HepG2 (cell line): ENCODE measurements at regions not wholly inside any gene's neighbourhood (a gene's known extent, or its start where the extent isn't known, plus 50 kb on each side); places are given as distances from the start of the nearest gene placed in this dataset.

ENCODE experiments used
- ATAC-seq: fragments of 200-7000 bp; cut with Tn5 transposase; 3 replicates; pipeline ENCODE4 v1.9.1; 2020; ENCODE audit warnings: mild to moderate bottlenecking, moderate library complexity
- BruUV-seq: library from RNA; stranded (reverse); fragments of 400-500 nt; replicated peaks from 2 replicates; lab custom pipeline; 2021; lab: Mats Ljungman, UMichigan
- CTCF ChIA-PET: fragments of 300-600 bp; formaldehyde crosslinking; extraction: SDS; loops from one replicate; lab custom pipeline; 2021; ENCODE audit warnings: low total read pairs, inconsistent platforms, low intra/inter-chr PET ratio; lab: Yijun Ruan, JAX
- POLR2A ChIA-PET: fragments of 350-600 bp; sonication (Branson Sonifier 250); formaldehyde crosslinking; loops from one replicate; lab custom pipeline; 2020; ENCODE audit warnings: antibody characterized with exemption, inconsistent platforms; lab: Yijun Ruan, JAX
- DNase-seq: peaks from one replicate; pipeline ENCODE4 v3.0.0-alpha.2; 2015; ENCODE audit warnings: low spot score
- FAIRE-seq: peaks from 3 replicates; lab custom pipeline; 2011; peaks lifted over from hg19 to GRCh38; lab: Jason Lieb, UNC
- H2AFZ ChIP-seq: one replicate; pipeline ENCODE4 v1.6.1; 2011; ENCODE audit warnings: low read length, inconsistent platforms
- H3K27ac ChIP-seq: fragments of 300-600 bp; 3 replicates; pipeline ENCODE4 v1.8.0; 2011; ENCODE audit warnings: mixed run types, mild to moderate bottlenecking, mixed read lengths, low read length, inconsistent platforms; ENCODE audit not compliant: insufficient read depth; ENCODE audit errors: extremely low read length
- H3K27me3 ChIP-seq, 2 experiments: fragments of 200-600 bp in 1 of 2; 2 replicates in 1 of 2; 3 replicates in 1 of 2; pipeline versions ENCODE4 v1.6.0 to v1.8.0; 2011; ENCODE audit warnings: low read length in 2 of 2, mild to moderate bottlenecking in 2 of 2, moderate library complexity in 2 of 2, inconsistent platforms in 1 of 2; ENCODE audit not compliant: insufficient read depth in 2 of 2, control insufficient read depth in 1 of 2
- H3K36me3 ChIP-seq, 2 experiments: fragments of 200-600 bp in 1 of 2; replicated peaks in 1 of 2; 2 replicates in 1 of 2; 3 replicates in 1 of 2; pipeline versions ENCODE4 v1.5.1 to v1.8.0; 2011; ENCODE audit warnings: low read length in 2 of 2, inconsistent platforms in 1 of 2; ENCODE audit not compliant: insufficient read depth in 2 of 2, control insufficient read depth in 1 of 2
- H3K4me1 ChIP-seq: 2 replicates; pipeline ENCODE4 v1.5.1; 2012; ENCODE audit warnings: low read length, inconsistent platforms; ENCODE audit not compliant: insufficient read depth
- H3K4me2 ChIP-seq: 2 replicates; pipeline ENCODE4 v1.6.0; 2011; ENCODE audit warnings: low read depth, low read length, inconsistent platforms
- H3K4me3 ChIP-seq, 3 experiments: fragments of 200-600 bp in 1 of 3; sonication (generic), shearing (Covaris generic) in 1 of 3; replicated peaks in 1 of 3; 2 replicates each; pipeline ENCODE4 v1.5.1; 2011 to 2016; ENCODE audit warnings: low read length in 3 of 3, inconsistent platforms in 2 of 3, low read depth in 2 of 3, mild to moderate bottlenecking in 2 of 3, control low read depth in 1 of 3, mixed read lengths in 1 of 3; ENCODE audit not compliant: insufficient read depth in 1 of 3
- H3K79me2 ChIP-seq: one replicate; pipeline ENCODE4 v1.6.1; 2011; ENCODE audit warnings: low read length, inconsistent platforms; ENCODE audit not compliant: insufficient read depth
- H3K9ac ChIP-seq: 2 replicates; pipeline ENCODE4 v1.6.0; 2011; ENCODE audit warnings: mild to moderate bottlenecking, low read depth, low read length, inconsistent platforms; ENCODE audit not compliant: insufficient read depth
- H3K9me3 ChIP-seq: 2 replicates; pipeline ENCODE4 v1.5.1; 2012; ENCODE audit warnings: mild to moderate bottlenecking, low read length
- H4K20me1 ChIP-seq: 2 replicates; pipeline ENCODE4 v1.6.0; 2011; ENCODE audit warnings: inconsistent platforms, mild to moderate bottlenecking, low read length, moderate library complexity; ENCODE audit not compliant: insufficient read depth
- AHR ChIP-seq: IDR thresholded peaks from 2 replicates; pipeline ENCODE4 v1.6.1; 2018; ENCODE audit warnings: missing genetic modification reagents, missing compliant biosample characterization
- ATF7 ChIP-seq, 2 experiments: fragments of 450-650 bp in 1 of 2; sonication (generic) in 1 of 2; formaldehyde crosslinking in 1 of 2; IDR thresholded peaks; 2 replicates each; pipeline versions ENCODE4 v1.4.0 to v1.6.1; 2016 to 2020; ENCODE audit warnings: antibody characterized with exemption in 1 of 2, mild to moderate bottlenecking in 1 of 2, missing genetic modification reagents in 1 of 2
- ATM ChIP-seq: fragments of 450-650 bp; IDR thresholded peaks from 2 replicates; pipeline ENCODE4 v1.7.1; 2017; ENCODE audit warnings: mild to moderate bottlenecking, borderline replicate concordance
- BHLHE40 ChIP-seq: IDR thresholded peaks from 2 replicates; pipeline ENCODE4 v1.6.1; 2011; ENCODE audit warnings: low read length, improper control_type of control experiment
- CBFB ChIP-seq: sonication (generic); formaldehyde crosslinking; IDR thresholded peaks from 2 replicates; pipeline ENCODE4 v1.4.0; 2020; ENCODE audit warnings: missing genetic modification reagents
- CCDC6 ChIP-seq: sonication (generic); formaldehyde crosslinking; IDR thresholded peaks from 2 replicates; pipeline ENCODE4 v1.8.1; 2022; ENCODE audit warnings: mild to moderate bottlenecking, missing genetic modification reagents, moderate library complexity
- ELF3 ChIP-seq: IDR thresholded peaks from 2 replicates; pipeline ENCODE4 v1.6.1; 2016; ENCODE audit warnings: missing genetic modification reagents, missing compliant biosample characterization
- HNRNPUL1 ChIP-seq: fragments of 200-400 bp; formaldehyde crosslinking; IDR thresholded peaks from 2 replicates; pipeline ENCODE4 v1.6.1; 2017; ENCODE audit warnings: low read depth, mild to moderate bottlenecking, low read length, moderate library complexity
- HOXD1 ChIP-seq: sonication (generic); formaldehyde crosslinking; IDR thresholded peaks from 2 replicates; pipeline ENCODE4 v1.5.0; 2020; ENCODE audit warnings: missing genetic modification reagents
- MED1 ChIP-seq: sonication (generic); formaldehyde crosslinking; IDR thresholded peaks from 2 replicates; pipeline ENCODE4 v1.4.0; 2020; ENCODE audit warnings: missing genetic modification reagents
- NFIC ChIP-seq: IDR thresholded peaks from 2 replicates; pipeline ENCODE4 v1.6.1; 2012; ENCODE audit warnings: mild to moderate bottlenecking, low read length, inconsistent platforms
- RARA ChIP-seq: IDR thresholded peaks from 2 replicates; pipeline ENCODE4 v1.6.1; 2016; ENCODE audit warnings: missing genetic modification reagents, missing compliant biosample characterization
- RXRB ChIP-seq: IDR thresholded peaks from 2 replicates; pipeline ENCODE4 v1.6.1; 2016; ENCODE audit warnings: borderline replicate concordance, missing genetic modification reagents, missing compliant biosample characterization
- SATB2 ChIP-seq: sonication (generic); formaldehyde crosslinking; IDR thresholded peaks from 2 replicates; pipeline ENCODE4 v1.5.0; 2020; ENCODE audit warnings: missing genetic modification reagents
- SIN3B ChIP-seq: fragments of 150-350 bp; IDR thresholded peaks from 2 replicates; pipeline ENCODE4 v1.6.1; 2014; ENCODE audit warnings: low read length
- SKI ChIP-seq: fragments of 450-650 bp; IDR thresholded peaks from one replicate; pipeline ENCODE4 v1.6.1; 2018; ENCODE audit warnings: mild to moderate bottlenecking; ENCODE audit not compliant: partially characterized antibody
- SKIL ChIP-seq: sonication (generic); formaldehyde crosslinking; IDR thresholded peaks from 2 replicates; pipeline ENCODE4 v1.8.0; 2022; ENCODE audit warnings: missing genetic modification reagents, mild to moderate bottlenecking, moderate library complexity, borderline replicate concordance
- ZNF292 ChIP-seq: sonication (generic); formaldehyde crosslinking; IDR thresholded peaks from 2 replicates; pipeline ENCODE4 v1.8.1; 2022; ENCODE audit warnings: mild to moderate bottlenecking, low read depth, missing genetic modification reagents, borderline replicate concordance
- ZNF335 ChIP-seq: sonication (generic); formaldehyde crosslinking; IDR thresholded peaks from 2 replicates; pipeline ENCODE4 v1.4.0; 2020; ENCODE audit warnings: missing genetic modification reagents
- ZNF552 ChIP-seq: sonication (generic); formaldehyde crosslinking; IDR thresholded peaks from 2 replicates; pipeline ENCODE4 v1.9.0; 2022; ENCODE audit warnings: missing genetic modification reagents, mild to moderate bottlenecking, borderline replicate concordance
- ZNF616 ChIP-seq: sonication (generic); formaldehyde crosslinking; IDR thresholded peaks from 2 replicates; pipeline ENCODE4 v1.5.0; 2020; ENCODE audit warnings: low read depth, mild to moderate bottlenecking, missing genetic modification reagents
- ZNF652 ChIP-seq: IDR thresholded peaks from 2 replicates; pipeline ENCODE4 v1.6.1; 2016; ENCODE audit warnings: low read depth, borderline replicate concordance
- WGBS: methylation state at CpG from one replicate; pipeline ENCODE4 v1.1.6; 2017; ENCODE audit warnings: low lambda C conversion rate; 5-methylcytosine and 5-hydroxymethylcytosine counted together
- in situ Hi-C: cut with HindIII; loops from 2 replicates; pipeline ENCODE4 v1.10.0; 2017; ENCODE audit warnings: low pct_unique_long_range_greater_than_20kb; ENCODE audit not compliant: extremely low pct_ligation_motif_present
- intact Hi-C: fragments of 100-400 bp; cut with micrococcal nuclease; formaldehyde crosslinking; loops from one replicate; pipeline ENCODE4 v1.10.0; 2022; ENCODE audit not compliant: unreplicated experiment
- TF ChIP-seq, protein P1 (sequence below): IDR thresholded peaks from 2 replicates; pipeline ENCODE4 v1.6.1; 2012; ENCODE audit warnings: inconsistent platforms

- intact Hi-C loops (loop anchor here (2.0 to 10.0 kb wide), 2 partner anchors 107 to 163 kb away; partner anchors contain the start of gene PLEKHA5), in situ Hi-C loops (no loop called here)
- WGBS = 0% methylated on average over 1 of the region's 1 CpG
- ChIA-PET CTCF (no interaction called here), POLR2A (no interaction called here)
- H2AFZ ChIP-seq = no peak overlapping the region
- H3K27ac ChIP-seq = no peak overlapping the region
- 0 out of 2 replicates have a peak, but pooled peaks cover 7% of the 10 kb centered on the region for H3K4me1 ChIP-seq
- no peak overlapping the region for H3K4me3 ChIP-seq
- no peak overlapping the region for H3K4me2 ChIP-seq
- H3K36me3 ChIP-seq = no peaks in the 10 kb centered on the region
- BruUV-seq = no TSS peak
- no peak overlapping the region for H3K9ac ChIP-seq
- no peaks in the 10 kb centered on the region for H3K27me3 ChIP-seq
- FAIRE-seq (peak; percentile 48), ATAC-seq (peak; percentile 56), DNase-seq (peak; percentile 31)
- no peaks in the 10 kb centered on the region for H3K9me3 ChIP-seq
- H3K79me2 ChIP-seq = no peaks in the 10 kb centered on the region
- no peaks in the 10 kb centered on the region for H4K20me1 ChIP-seq
- no peak for TF ChIP-seq SIN3B
- TF ChIP-seq SKIL = peak; percentile 42; the same call in 1 of the 2 replicates
- 0 out of 2 replicates have a peak, but pooled peaks have one; percentile 49 for TF ChIP-seq HNRNPUL1
- TF ChIP-seq ZNF616 (CRISPR knock-in tag) = no peak
- no peak for TF ChIP-seq HOXD1 (CRISPR knock-in tag)
- peak; percentile 58; the same call in 1 of the 2 replicates for TF ChIP-seq RXRB (CRISPR knock-in tag)
- TF ChIP-seq ZNF552 (CRISPR knock-in tag) = no peak
- peak; percentile 54; the same call in 1 of the 2 replicates for TF ChIP-seq ATF7 (IDR thresholded peaks at IDR 0.05)
- no peak for TF ChIP-seq ATF7 (CRISPR knock-in tag; IDR thresholded peaks at IDR 0.05)
- TF ChIP-seq RARA (CRISPR knock-in tag) = peak; percentile 89
- TF ChIP-seq NFIC = 0 out of 2 replicates have a peak, but pooled peaks have one; percentile 32
- TF ChIP-seq ATM = no peak
- TF ChIP-seq AHR (CRISPR knock-in tag) = no peak
- TF ChIP-seq, protein P1, sequence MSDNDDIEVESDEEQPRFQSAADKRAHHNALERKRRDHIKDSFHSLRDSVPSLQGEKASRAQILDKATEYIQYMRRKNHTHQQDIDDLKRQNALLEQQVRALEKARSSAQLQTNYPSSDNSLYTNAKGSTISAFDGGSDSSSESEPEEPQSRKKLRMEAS = no peak
- TF ChIP-seq SKI = peak; percentile 96
- TF ChIP-seq ZNF335 (CRISPR knock-in tag) = no peak
- TF ChIP-seq BHLHE40 = no peak
- peak; percentile 38; the same call in 1 of the 2 replicates for TF ChIP-seq ELF3
- TF ChIP-seq CBFB = peak; percentile 88
- no peak for TF ChIP-seq ZNF292 (CRISPR knock-in tag)
- no peak for TF ChIP-seq SATB2 (CRISPR knock-in tag)
- no peak for TF ChIP-seq MED1
- TF ChIP-seq CCDC6 (CRISPR knock-in tag) = no peak
- peak; percentile 90 for TF ChIP-seq ZNF652 (CRISPR knock-in tag)
These were observed 107.9 kb upstream of the PLEKHA5 start for GRCh38 chr12:19021646-19022045.
